Transverse colon (tissue), 4 donors: ENCODE measurements at regions not wholly inside any gene's neighbourhood (a gene's known extent, or its start where the extent isn't known, plus 50 kb on each side); places are given as distances from the start of the nearest gene placed in this dataset.

ENCODE experiments used
- CTCF ChIP-seq, 5 experiments: fragments of 200-600 bp in 3 of 5; fragments of 450-650 bp in 2 of 5; sonication (generic) in 3 of 5; IDR thresholded peaks; 1 replicate in 2 of 5; 2 replicates in 3 of 5; pipeline ENCODE4 v1.5.1; 2016 to 2017; ENCODE audit warnings: antibody characterized with exemption in 5 of 5, inconsistent platforms in 3 of 5, mild to moderate bottlenecking in 2 of 5, moderate library complexity in 1 of 5
- POLR2A ChIP-seq: fragments of 450-650 bp; IDR thresholded peaks from one replicate; pipeline ENCODE4 v1.6.1; 2016; ENCODE audit warnings: antibody characterized with exemption, mild to moderate bottlenecking, moderate library complexity
- POLR2AphosphoS5 ChIP-seq, 3 donors: sonication (generic); formaldehyde crosslinking; IDR thresholded peaks; one replicate each; pipeline ENCODE4 v1.6.1; 2016; ENCODE audit warnings: antibody characterized with exemption in 3 of 3

- TF ChIP-seq CTCF (IDR thresholded peaks at IDR 0.05) (no peak), POLR2AphosphoS5 (IDR thresholded peaks at IDR 0.05) (no peak), POLR2A (no peak)
These were observed 1035.6 kb downstream of the VRK1 start for GRCh38 chr14:97832776-97833175.
